GM12878 (cell line): ENCODE measurements at regions not wholly inside any gene's neighbourhood (a gene's known extent, or its start where the extent isn't known, plus 50 kb on each side); places are given as distances from the start of the nearest gene placed in this dataset.

Experiments used
- ATAC-seq: fragments of 200-7000 bp; cut with Tn5 transposase; 3 replicates; pipeline ENCODE4 v1.9.1; 2020; ENCODE audit warnings: mild to moderate bottlenecking, moderate library complexity
- BruUV-seq: library from RNA; stranded (reverse); fragments of 400-500 nt; replicated peaks from 2 replicates; lab custom pipeline; 2021; lab: Mats Ljungman, UMichigan
- CTCF ChIA-PET: fragments of 300-600 bp; sonication (Branson Sonifier 250); formaldehyde crosslinking; extraction: SDS; loops from one replicate; lab custom pipeline; 2021; ENCODE audit warnings: inconsistent platforms; lab: Yijun Ruan, JAX
- POLR2A ChIA-PET: fragments of 350-600 bp; formaldehyde crosslinking; extraction: SDS; loops from one replicate; lab custom pipeline; 2021; ENCODE audit warnings: inconsistent platforms; lab: Charles Lee
- RAD21 ChIA-PET: fragments of 300-600 bp; sonication (Branson Sonifier 250); formaldehyde crosslinking; loops from one replicate; lab custom pipeline; 2023; ENCODE audit warnings: antibody characterized with exemption; ENCODE audit not compliant: unreplicated experiment; lab: Charles Lee
- SMC1A ChIA-PET: fragments of 300-600 bp; sonication (Branson Sonifier 250); formaldehyde crosslinking; loops from one replicate; lab custom pipeline; 2023; ENCODE audit not compliant: unreplicated experiment, uncharacterized antibody; lab: Charles Lee
- DNase-seq: peaks from one replicate; pipeline ENCODE4 v3.0.0-alpha.2; 2011; ENCODE audit warnings: low read depth, low spot score
- FAIRE-seq: peaks from 3 replicates; lab custom pipeline; 2011; peaks lifted over from hg19 to GRCh38; lab: Jason Lieb, UNC
- H2AFZ ChIP-seq: 2 replicates; pipeline ENCODE4 v1.6.0; 2011; ENCODE audit warnings: low read depth, low read length, control low read depth; ENCODE audit not compliant: control insufficient read depth
- H3K27ac ChIP-seq: 2 replicates; pipeline ENCODE4 v1.5.1; 2011; ENCODE audit warnings: control low read depth; ENCODE audit not compliant: control insufficient read depth, insufficient read depth
- H3K27me3 ChIP-seq, 2 experiments: replicated peaks in 1 of 2; 2 replicates each; pipeline versions ENCODE4 v1.6.0 to v1.6.1; 2011; ENCODE audit warnings: low read length in 1 of 2; ENCODE audit not compliant: control insufficient read depth in 2 of 2, insufficient read depth in 2 of 2
- H3K36me3 ChIP-seq, 2 experiments: 2 replicates each; pipeline ENCODE4 v1.5.1; 2011; ENCODE audit warnings: low read length in 1 of 2; ENCODE audit not compliant: control insufficient read depth in 2 of 2, insufficient read depth in 2 of 2
- H3K4me1 ChIP-seq: 2 replicates; pipeline ENCODE4 v1.6.1; 2011; ENCODE audit warnings: mild to moderate bottlenecking, low read length, moderate library complexity, mixed read lengths; ENCODE audit not compliant: control insufficient read depth, insufficient read depth
- H3K4me2 ChIP-seq: 2 replicates; pipeline ENCODE4 v1.6.0; 2011; ENCODE audit warnings: control low read depth; ENCODE audit not compliant: control insufficient read depth, insufficient read depth
- H3K4me3 ChIP-seq: fragments of 200-600 bp; sonication (generic); 2 replicates; pipeline ENCODE4 v1.5.1; 2016
- H3K79me2 ChIP-seq: 2 replicates; pipeline ENCODE4 v1.6.0; 2011; ENCODE audit warnings: low read length; ENCODE audit not compliant: control insufficient read depth, insufficient read depth
- H3K9ac ChIP-seq: 2 replicates; pipeline ENCODE4 v1.8.0; 2011; ENCODE audit warnings: low read length, control low read depth, mixed read lengths; ENCODE audit not compliant: control insufficient read depth, insufficient read depth
- H3K9me3 ChIP-seq: replicated peaks from 3 replicates; pipeline ENCODE4 v1.5.1; 2011; ENCODE audit warnings: mild to moderate bottlenecking, low read length; ENCODE audit not compliant: control insufficient read depth, insufficient read depth
- H4K20me1 ChIP-seq: 2 replicates; pipeline ENCODE4 v1.6.0; 2011; ENCODE audit not compliant: control insufficient read depth, insufficient read depth
- ASH2L ChIP-seq: fragments of 300-600, 200-600 bp; sonication (generic); IDR thresholded peaks from 2 replicates; pipeline ENCODE4 v1.6.1; 2017; ENCODE audit warnings: low read depth, mild to moderate bottlenecking, borderline replicate concordance
- CBX5 ChIP-seq: sonication (generic); IDR thresholded peaks from 2 replicates; pipeline ENCODE4 v1.6.1; 2016; ENCODE audit warnings: low read depth, moderate library complexity, mild to moderate bottlenecking, inconsistent platforms
- HDAC2 ChIP-seq: fragments of 200-600 bp; sonication (generic); IDR thresholded peaks from 2 replicates; pipeline ENCODE4 v1.6.1; 2017
- IKZF1 ChIP-seq: fragments of 450-650 bp; conservative IDR thresholded peaks from 2 replicates; pipeline ENCODE4 v1.6.1; 2017; ENCODE audit warnings: antibody characterized with exemption, mild to moderate bottlenecking
- IKZF2 ChIP-seq, 2 experiments: fragments of 450-650 bp; IDR thresholded peaks; 2 replicates each; pipeline ENCODE4 v1.6.1; 2017; ENCODE audit warnings: mild to moderate bottlenecking in 2 of 2, moderate library complexity in 2 of 2
- KLF5 ChIP-seq: fragments of 450-650 bp; IDR thresholded peaks from 2 replicates; pipeline ENCODE4 v1.6.1; 2014; ENCODE audit warnings: mild to moderate bottlenecking; ENCODE audit not compliant: partially characterized antibody
- MEF2A ChIP-seq: IDR thresholded peaks from 2 replicates; pipeline ENCODE4 v1.6.1; 2011; ENCODE audit warnings: low read depth, mild to moderate bottlenecking, low read length, moderate library complexity; ENCODE audit not compliant: insufficient read depth
- MTA3 ChIP-seq: IDR thresholded peaks from 2 replicates; pipeline ENCODE4 v1.6.1; 2012; ENCODE audit warnings: low read length, inconsistent platforms, borderline replicate concordance
- POU2F2 ChIP-seq: IDR thresholded peaks from 3 replicates; pipeline ENCODE4 v1.6.1; 2011; ENCODE audit warnings: low read depth, mild to moderate bottlenecking, low read length, borderline replicate concordance
- RAD21 ChIP-seq: IDR thresholded peaks from 2 replicates; pipeline ENCODE4 v1.6.1; 2011; ENCODE audit warnings: mild to moderate bottlenecking, low read depth, low read length, moderate library complexity; ENCODE audit not compliant: insufficient read depth
- RCOR1 ChIP-seq: conservative IDR thresholded peaks from 2 replicates; pipeline ENCODE4 v1.6.1; 2012; ENCODE audit warnings: low read depth, low read length, improper control_type of control experiment
- YY1 ChIP-seq: IDR thresholded peaks from 2 replicates; pipeline ENCODE4 v1.6.1; 2011; ENCODE audit warnings: low read depth, mild to moderate bottlenecking, low read length
- WGBS: methylation state at CpG from one replicate; pipeline ENCODE4 v1.1.6; 2016; ENCODE audit warnings: low lambda C conversion rate; ENCODE audit not compliant: insufficient replicate concordance, insufficient coverage; ENCODE audit errors: missing lambda C conversion rate; 5-methylcytosine and 5-hydroxymethylcytosine counted together
- in situ Hi-C: fragments of 300-500 bp; cut with MboI; formaldehyde crosslinking; loops from 9 replicates; pipeline ENCODE4 v1.14.3; 2018; ENCODE audit warnings: mixed read lengths
- intact Hi-C: fragments of 100-400 bp; cut with micrococcal nuclease; formaldehyde crosslinking; loops from one replicate; pipeline ENCODE4 v1.14.2; 2022; ENCODE audit not compliant: unreplicated experiment
- TF ChIP-seq, protein P1 (sequence below), 3 experiments: IDR thresholded peaks in 2 of 3; conservative IDR thresholded peaks in 1 of 3; 2 replicates each; pipeline ENCODE4 v1.5.1; 2011; ENCODE audit warnings: low read depth in 3 of 3, low read length in 3 of 3, mild to moderate bottlenecking in 3 of 3, control low read depth in 2 of 3, moderate library complexity in 2 of 3, inconsistent platforms in 1 of 3, mixed read lengths in 1 of 3; ENCODE audit not compliant: control insufficient read depth in 2 of 3, insufficient read depth in 1 of 3; ENCODE audit errors: extremely low read depth in 1 of 3
- TF ChIP-seq, protein P2 (sequence below): fragments of 450-650 bp; IDR thresholded peaks from 2 replicates; pipeline ENCODE4 v1.6.1; 2017; ENCODE audit warnings: mild to moderate bottlenecking, moderate library complexity
- TF ChIP-seq, protein P3 (sequence below): fragments of 450-650 bp; IDR thresholded peaks from 2 replicates; pipeline ENCODE4 v1.6.1; 2017; ENCODE audit warnings: mild to moderate bottlenecking, low read depth, inconsistent platforms; ENCODE audit not compliant: poor library complexity, severe bottlenecking

DNA sequence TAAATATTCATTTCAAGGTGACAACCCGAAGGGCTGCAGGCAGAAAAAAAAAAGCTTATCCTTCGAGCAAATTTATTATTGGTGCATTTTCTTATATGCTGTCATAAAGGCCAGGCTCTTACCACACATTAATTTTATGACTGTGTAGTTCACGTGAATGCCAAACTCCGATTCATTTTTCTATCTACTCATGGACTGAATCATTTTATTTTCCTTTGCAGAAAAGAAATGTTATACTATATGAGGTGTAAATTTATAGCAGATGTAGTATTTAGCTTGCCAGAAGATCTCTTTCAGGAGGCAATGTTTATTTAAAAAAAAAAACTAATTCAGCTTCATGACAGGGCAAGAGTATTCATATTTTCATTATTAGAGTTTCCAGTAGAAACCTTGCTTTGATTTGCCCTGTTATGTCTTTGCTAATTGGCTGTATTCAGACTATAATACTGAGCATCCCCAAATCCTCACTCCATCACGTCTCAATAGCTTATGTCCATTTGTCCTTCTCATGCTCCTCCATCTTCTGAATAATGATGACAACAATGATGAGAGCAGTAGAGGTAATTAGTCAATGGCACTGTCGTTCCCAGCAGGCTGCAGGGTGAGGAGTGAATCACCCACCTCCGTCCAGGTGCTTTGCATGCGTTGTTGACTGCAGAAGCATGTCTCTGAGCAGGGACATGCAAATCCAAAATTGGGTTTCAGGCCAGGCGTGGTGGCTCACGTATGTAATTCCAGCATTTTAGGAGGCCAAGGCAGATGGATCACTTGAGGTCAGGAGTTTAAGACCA is 101.1 kb upstream of the RAB12 start:
- Histone ChIP-seq H3K27ac (no peak overlapping the region), H3K4me1 (no peaks in the 10 kb centered on the region), H3K4me3 (no peak overlapping the region), H3K36me3 (no peaks in the 10 kb centered on the region), H2AFZ (no peak overlapping the region), H3K9me3 (no peaks in the 10 kb centered on the region), H3K4me2 (no peak overlapping the region), H4K20me1 (no peaks in the 10 kb centered on the region), H3K79me2 (no peaks in the 10 kb centered on the region), H3K9ac (no peak overlapping the region), H3K27me3 (no peaks in the 10 kb centered on the region; a peak in 1 of 4 replicates)
- DNase-seq (no peak), FAIRE-seq (no peak), ATAC-seq (no peak)
- SMC1A ChIA-PET: no interaction called here
- in situ Hi-C loops (no loop called here), intact Hi-C loops (no loop called here)
- POLR2A ChIA-PET: no interaction called here
- BruUV-seq: no TSS peak
- WGBS: 10% methylated on average over 10 of the region's 10 CpGs
- RAD21 ChIA-PET: no interaction called here
- CTCF ChIA-PET: interaction anchor here (0.7 to 1.0 kb wide), 3 partner anchors 28 to 76 kb away, joined by 3 to 4 read pairs (median 3); no protein-coding TSS in a partner anchor
- TF ChIP-seq IKZF2 (IDR thresholded peaks at IDR 0.05) (no peak), IKZF1 (no peak), KLF5 (no peak), RCOR1 (no peak), MTA3 (no peak), RAD21 (no peak), HDAC2 (no peak), YY1 (no peak), MEF2A (no peak), CBX5 (no peak), POU2F2 (no peak), ASH2L (no peak)
- TF ChIP-seq, protein P1, sequence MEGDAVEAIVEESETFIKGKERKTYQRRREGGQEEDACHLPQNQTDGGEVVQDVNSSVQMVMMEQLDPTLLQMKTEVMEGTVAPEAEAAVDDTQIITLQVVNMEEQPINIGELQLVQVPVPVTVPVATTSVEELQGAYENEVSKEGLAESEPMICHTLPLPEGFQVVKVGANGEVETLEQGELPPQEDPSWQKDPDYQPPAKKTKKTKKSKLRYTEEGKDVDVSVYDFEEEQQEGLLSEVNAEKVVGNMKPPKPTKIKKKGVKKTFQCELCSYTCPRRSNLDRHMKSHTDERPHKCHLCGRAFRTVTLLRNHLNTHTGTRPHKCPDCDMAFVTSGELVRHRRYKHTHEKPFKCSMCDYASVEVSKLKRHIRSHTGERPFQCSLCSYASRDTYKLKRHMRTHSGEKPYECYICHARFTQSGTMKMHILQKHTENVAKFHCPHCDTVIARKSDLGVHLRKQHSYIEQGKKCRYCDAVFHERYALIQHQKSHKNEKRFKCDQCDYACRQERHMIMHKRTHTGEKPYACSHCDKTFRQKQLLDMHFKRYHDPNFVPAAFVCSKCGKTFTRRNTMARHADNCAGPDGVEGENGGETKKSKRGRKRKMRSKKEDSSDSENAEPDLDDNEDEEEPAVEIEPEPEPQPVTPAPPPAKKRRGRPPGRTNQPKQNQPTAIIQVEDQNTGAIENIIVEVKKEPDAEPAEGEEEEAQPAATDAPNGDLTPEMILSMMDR (IDR thresholded peaks at IDR 0.05 in 2 of 3, conservative IDR thresholded peaks at IDR 0.05 in 1 of 3; ENCODE audit: control insufficient read depth in 2 of 3, extremely low read depth in 1 of 3, insufficient read depth in 1 of 3, low read depth in 3 of 3, low read length in 3 of 3): no peak
- TF ChIP-seq, protein P2, sequence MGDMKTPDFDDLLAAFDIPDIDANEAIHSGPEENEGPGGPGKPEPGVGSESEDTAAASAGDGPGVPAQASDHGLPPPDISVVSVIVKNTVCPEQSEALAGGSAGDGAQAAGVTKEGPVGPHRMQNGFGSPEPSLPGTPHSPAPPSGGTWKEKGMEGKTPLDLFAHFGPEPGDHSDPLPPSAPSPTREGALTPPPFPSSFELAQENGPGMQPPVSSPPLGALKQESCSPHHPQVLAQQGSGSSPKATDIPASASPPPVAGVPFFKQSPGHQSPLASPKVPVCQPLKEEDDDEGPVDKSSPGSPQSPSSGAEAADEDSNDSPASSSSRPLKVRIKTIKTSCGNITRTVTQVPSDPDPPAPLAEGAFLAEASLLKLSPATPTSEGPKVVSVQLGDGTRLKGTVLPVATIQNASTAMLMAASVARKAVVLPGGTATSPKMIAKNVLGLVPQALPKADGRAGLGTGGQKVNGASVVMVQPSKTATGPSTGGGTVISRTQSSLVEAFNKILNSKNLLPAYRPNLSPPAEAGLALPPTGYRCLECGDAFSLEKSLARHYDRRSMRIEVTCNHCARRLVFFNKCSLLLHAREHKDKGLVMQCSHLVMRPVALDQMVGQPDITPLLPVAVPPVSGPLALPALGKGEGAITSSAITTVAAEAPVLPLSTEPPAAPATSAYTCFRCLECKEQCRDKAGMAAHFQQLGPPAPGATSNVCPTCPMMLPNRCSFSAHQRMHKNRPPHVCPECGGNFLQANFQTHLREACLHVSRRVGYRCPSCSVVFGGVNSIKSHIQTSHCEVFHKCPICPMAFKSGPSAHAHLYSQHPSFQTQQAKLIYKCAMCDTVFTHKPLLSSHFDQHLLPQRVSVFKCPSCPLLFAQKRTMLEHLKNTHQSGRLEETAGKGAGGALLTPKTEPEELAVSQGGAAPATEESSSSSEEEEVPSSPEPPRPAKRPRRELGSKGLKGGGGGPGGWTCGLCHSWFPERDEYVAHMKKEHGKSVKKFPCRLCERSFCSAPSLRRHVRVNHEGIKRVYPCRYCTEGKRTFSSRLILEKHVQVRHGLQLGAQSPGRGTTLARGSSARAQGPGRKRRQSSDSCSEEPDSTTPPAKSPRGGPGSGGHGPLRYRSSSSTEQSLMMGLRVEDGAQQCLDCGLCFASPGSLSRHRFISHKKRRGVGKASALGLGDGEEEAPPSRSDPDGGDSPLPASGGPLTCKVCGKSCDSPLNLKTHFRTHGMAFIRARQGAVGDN: no peak
- TF ChIP-seq, protein P3, sequence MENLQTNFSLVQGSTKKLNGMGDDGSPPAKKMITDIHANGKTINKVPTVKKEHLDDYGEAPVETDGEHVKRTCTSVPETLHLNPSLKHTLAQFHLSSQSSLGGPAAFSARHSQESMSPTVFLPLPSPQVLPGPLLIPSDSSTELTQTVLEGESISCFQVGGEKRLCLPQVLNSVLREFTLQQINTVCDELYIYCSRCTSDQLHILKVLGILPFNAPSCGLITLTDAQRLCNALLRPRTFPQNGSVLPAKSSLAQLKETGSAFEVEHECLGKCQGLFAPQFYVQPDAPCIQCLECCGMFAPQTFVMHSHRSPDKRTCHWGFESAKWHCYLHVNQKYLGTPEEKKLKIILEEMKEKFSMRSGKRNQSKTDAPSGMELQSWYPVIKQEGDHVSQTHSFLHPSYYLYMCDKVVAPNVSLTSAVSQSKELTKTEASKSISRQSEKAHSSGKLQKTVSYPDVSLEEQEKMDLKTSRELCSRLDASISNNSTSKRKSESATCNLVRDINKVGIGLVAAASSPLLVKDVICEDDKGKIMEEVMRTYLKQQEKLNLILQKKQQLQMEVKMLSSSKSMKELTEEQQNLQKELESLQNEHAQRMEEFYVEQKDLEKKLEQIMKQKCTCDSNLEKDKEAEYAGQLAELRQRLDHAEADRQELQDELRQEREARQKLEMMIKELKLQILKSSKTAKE: no peak
